Peyer's patch (tissue), 4 donors: ENCODE measurements at regions not wholly inside any gene's neighbourhood (a gene's known extent, or its start where the extent isn't known, plus 50 kb on each side); places are given as distances from the start of the nearest gene placed in this dataset.

Experiments used
- CTCF ChIP-seq, 6 experiments: fragments of 450-650 bp in 4 of 6; fragments of 200-600 bp in 2 of 6; sonication (generic) in 1 of 6; IDR thresholded peaks; one replicate each; pipeline ENCODE4 v1.5.1; 2017 to 2019; ENCODE audit warnings: antibody characterized with exemption in 6 of 6, mild to moderate bottlenecking in 3 of 6, moderate library complexity in 1 of 6
- POLR2A ChIP-seq, 2 donors: fragments of 450-650 bp; IDR thresholded peaks; one replicate each; pipeline ENCODE4 v1.5.1; 2017; ENCODE audit warnings: antibody characterized with exemption in 2 of 2, mild to moderate bottlenecking in 2 of 2, moderate library complexity in 2 of 2

- TF ChIP-seq CTCF (IDR thresholded peaks at IDR 0.05) (no peak), POLR2A (IDR thresholded peaks at IDR 0.05) (no peak)
These were observed 88.0 kb downstream of the AQP4 start for GRCh38 chr18:26777351-26778053.
